CD14-positive monocyte (primary cell): ENCODE measurements at regions not wholly inside any gene's neighbourhood (a gene's known extent, or its start where the extent isn't known, plus 50 kb on each side); places are given as distances from the start of the nearest gene placed in this dataset.

Source experiments
- DNase-seq, 3 donors: peaks; one replicate each; pipeline ENCODE4 v3.0.0-alpha.2; 2011 to 2022
- H2AFZ ChIP-seq: 2 replicates; pipeline ENCODE4 v1.6.0; 2012; ENCODE audit warnings: mild to moderate bottlenecking, low read depth, low read length, inconsistent platforms; ENCODE audit not compliant: insufficient read depth, poor library complexity, severe bottlenecking
- H3K27ac ChIP-seq, 2 donors: 1 replicate in 1 of 2; 2 replicates in 1 of 2; pipeline ENCODE4 v1.5.1; 2012 to 2013; ENCODE audit warnings: low read length in 2 of 2, control low read depth in 1 of 2, inconsistent platforms in 1 of 2, low read depth in 1 of 2, mild to moderate bottlenecking in 1 of 2
- H3K27me3 ChIP-seq, 2 donors: one replicate each; pipeline versions ENCODE4 v1.6.0 to v1.6.1; 2011 to 2013; ENCODE audit warnings: low read length in 2 of 2; ENCODE audit not compliant: control insufficient read depth in 2 of 2, insufficient read depth in 2 of 2
- H3K36me3 ChIP-seq, 2 donors: replicated peaks in 1 of 2; 1 replicate in 1 of 2; 2 replicates in 1 of 2; pipeline versions ENCODE4 v1.5.1 to v1.6.1; 2012 to 2013; ENCODE audit warnings: low read length in 2 of 2, control low read depth in 1 of 2, inconsistent platforms in 1 of 2, mild to moderate bottlenecking in 1 of 2; ENCODE audit not compliant: insufficient read depth in 2 of 2, control insufficient read depth in 1 of 2
- H3K4me1 ChIP-seq, 2 donors: 1 replicate in 1 of 2; 2 replicates in 1 of 2; pipeline versions ENCODE4 v1.5.1 to v1.6.1; 2012 to 2013; ENCODE audit warnings: low read length in 2 of 2, control low read depth in 1 of 2, inconsistent platforms in 1 of 2, mild to moderate bottlenecking in 1 of 2, moderate library complexity in 1 of 2; ENCODE audit not compliant: insufficient read depth in 2 of 2, control insufficient read depth in 1 of 2
- H3K4me2 ChIP-seq: replicated peaks from 2 replicates; pipeline ENCODE3; 2012; ENCODE audit warnings: low read length, moderate library complexity, mild to moderate bottlenecking; ENCODE audit not compliant: poor library complexity, severe bottlenecking; ENCODE audit errors: extremely low read depth
- H3K4me3 ChIP-seq, 3 experiments: fragments of 200-600 bp in 1 of 3; sonication (generic) in 1 of 3; replicated peaks in 1 of 3; 1 replicate in 2 of 3; 2 replicates in 1 of 3; pipeline ENCODE4 v1.5.1; 2011 to 2013; ENCODE audit warnings: low read length in 3 of 3, mild to moderate bottlenecking in 3 of 3, control low read depth in 2 of 3, low read depth in 2 of 3, inconsistent platforms in 1 of 3, moderate library complexity in 1 of 3
- H3K79me2 ChIP-seq: 2 replicates; pipeline ENCODE4 v1.6.0; 2012; ENCODE audit warnings: mild to moderate bottlenecking, control low read depth, inconsistent platforms, low read length, moderate library complexity; ENCODE audit not compliant: insufficient read depth
- H3K9ac ChIP-seq: 2 replicates; pipeline ENCODE4 v1.6.0; 2017; ENCODE audit warnings: low read length, mild to moderate bottlenecking; ENCODE audit not compliant: insufficient read depth, poor library complexity, severe bottlenecking
- H3K9me3 ChIP-seq, 2 donors: replicated peaks in 1 of 2; 1 replicate in 1 of 2; 2 replicates in 1 of 2; pipeline versions ENCODE4 v1.5.1 to v1.6.1; 2012 to 2013; ENCODE audit warnings: low read length in 2 of 2, control low read depth in 1 of 2; ENCODE audit not compliant: control insufficient read depth in 1 of 2, insufficient read depth in 1 of 2
- H4K20me1 ChIP-seq: 2 replicates; pipeline ENCODE4 v1.6.0; 2012; ENCODE audit warnings: mild to moderate bottlenecking, low read length, control low read depth, moderate library complexity; ENCODE audit not compliant: insufficient read depth
- H3K27ac Mint-ChIP-seq, 7 donors: one replicate each; pipeline ENCODE4 v1.8.0; 2020; ENCODE audit warnings: mild to moderate bottlenecking in 7 of 7, mixed read lengths in 7 of 7, moderate library complexity in 6 of 7, inconsistent platforms in 2 of 7
- H3K27me3 Mint-ChIP-seq, 3 donors: one replicate each; pipeline ENCODE4 v1.8.0; 2021 to 2022; ENCODE audit warnings: low read depth in 3 of 3, mild to moderate bottlenecking in 3 of 3, mixed read lengths in 3 of 3, moderate library complexity in 3 of 3, inconsistent platforms in 1 of 3
- H3K36me3 Mint-ChIP-seq, 2 donors: one replicate each; pipeline ENCODE4 v1.8.0; 2020; ENCODE audit warnings: mixed read lengths in 2 of 2, inconsistent platforms in 1 of 2, mild to moderate bottlenecking in 1 of 2
- H3K4me1 Mint-ChIP-seq: one replicate; pipeline ENCODE4 v1.8.0; 2020; ENCODE audit warnings: mild to moderate bottlenecking, mixed read lengths
- H3K4me3 Mint-ChIP-seq, 2 donors: one replicate each; pipeline ENCODE4 v1.8.0; 2020; ENCODE audit warnings: mild to moderate bottlenecking in 2 of 2, mixed read lengths in 2 of 2, moderate library complexity in 1 of 2
- H3K9me3 Mint-ChIP-seq, 7 donors: one replicate each; pipeline ENCODE4 v1.8.0; 2020 to 2022; ENCODE audit warnings: mixed read lengths in 7 of 7, mild to moderate bottlenecking in 6 of 7, moderate library complexity in 6 of 7, inconsistent platforms in 2 of 7
- CTCF ChIP-seq: fragments of 200-600 bp; IDR thresholded peaks from one replicate; pipeline ENCODE4 v1.8.0; 2022; ENCODE audit warnings: antibody characterized with exemption, mild to moderate bottlenecking
- WGBS: methylation state at CpG from one replicate; pipeline ENCODE4 v1.1.5; 2013; ENCODE audit warnings: missing lambda C conversion rate; ENCODE audit not compliant: insufficient coverage; 5-methylcytosine and 5-hydroxymethylcytosine counted together
- intact Hi-C, 2 donors: fragments of 100-400 bp; cut with micrococcal nuclease; formaldehyde crosslinking; loops; one replicate each; pipeline versions ENCODE4 v1.15.0 to v1.15.1; 2023

DNA sequence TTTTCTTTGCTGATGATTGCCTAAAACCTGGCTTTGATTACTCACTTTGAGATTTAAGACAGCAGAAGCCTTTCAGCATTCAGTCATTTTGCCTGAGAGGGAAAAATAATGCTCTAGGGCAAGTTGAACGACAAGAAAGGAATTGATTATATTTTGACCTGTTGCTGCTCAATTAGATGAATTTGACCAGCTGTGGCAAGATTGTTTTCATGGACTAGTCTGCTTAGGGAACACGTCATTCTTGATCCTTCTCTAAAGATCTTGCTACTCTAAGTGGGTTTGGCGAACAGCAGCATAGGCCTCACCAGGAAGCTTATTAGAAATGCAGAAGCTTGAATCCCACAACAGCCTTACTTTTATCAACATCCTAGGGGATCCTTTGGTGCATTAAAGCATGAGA lies 59.7 kb upstream of the PHACTR1 start:
- H3K79me2 ChIP-seq = no peaks in the 10 kb centered on the region
- no peaks in the 10 kb centered on the region for H3K4me1 ChIP-seq
- WGBS = 95% methylated on average over 2 of the region's 3 CpGs
- no peak overlapping the region for H2AFZ ChIP-seq
- no peak overlapping the region for H3K4me3 ChIP-seq
- Mint-ChIP-seq H3K4me1 (no peaks in the 10 kb centered on the region), H3K27me3 (peaks cover 0 to 3% (median 0%) of the 10 kb centered on the region in 3 donors), H3K36me3 (no peaks in the 10 kb centered on the region), H3K9me3 (peaks cover 0 to 3% (median 0%) of the 10 kb centered on the region in 7 donors), H3K4me3 (no peak overlapping the region), H3K27ac (no peak overlapping the region)
- no peak overlapping the region for H3K27ac ChIP-seq
- no peaks in the 10 kb centered on the region for H4K20me1 ChIP-seq
- no peaks in the 10 kb centered on the region for H3K27me3 ChIP-seq
- H3K9ac ChIP-seq = no peak overlapping the region
- no peaks in the 10 kb centered on the region for H3K9me3 ChIP-seq
- no peaks in the 10 kb centered on the region for H3K36me3 ChIP-seq
- no peak for TF ChIP-seq CTCF
- DNase-seq = no peak
- H3K4me2 ChIP-seq = no peak overlapping the region
- intact Hi-C loops = no loop called here

DNA sequence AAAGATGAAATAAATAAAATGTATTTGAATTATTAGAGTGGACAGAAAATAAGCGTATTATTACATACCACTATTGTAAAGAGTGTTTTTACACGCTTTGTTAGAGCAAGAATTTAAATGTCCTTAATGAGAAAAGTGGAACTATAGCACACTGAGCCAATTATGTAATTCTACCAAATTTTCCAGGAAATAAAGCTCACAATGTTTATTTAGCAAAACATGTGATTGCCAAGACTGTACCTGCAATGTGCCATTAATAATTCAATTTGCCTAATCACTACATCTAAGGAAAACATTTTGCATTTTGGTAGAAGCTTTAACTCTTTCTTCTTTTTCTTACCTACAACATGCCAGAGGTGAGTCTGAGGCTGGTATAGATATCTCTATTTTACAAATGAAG lies 58.7 kb upstream of the PHACTR1 start:
- Histone ChIP-seq H3K9ac (no peak overlapping the region), H3K79me2 (no peaks in the 10 kb centered on the region), H3K9me3 (no peaks in the 10 kb centered on the region), H3K4me2 (no peak overlapping the region), H3K27ac (no peak overlapping the region), H3K27me3 (no peaks in the 10 kb centered on the region), H3K36me3 (no peaks in the 10 kb centered on the region), H4K20me1 (no peaks in the 10 kb centered on the region), H3K4me3 (no peak overlapping the region), H3K4me1 (no peaks in the 10 kb centered on the region), H2AFZ (no peak overlapping the region)
- Mint-ChIP-seq H3K27ac (no peak overlapping the region), H3K36me3 (no peaks in the 10 kb centered on the region), H3K4me1 (no peaks in the 10 kb centered on the region), H3K4me3 (no peak overlapping the region), H3K9me3 (peaks cover 0 to 3% (median 0%) of the 10 kb centered on the region in 7 donors), H3K27me3 (peaks cover 0 to 3% (median 0%) of the 10 kb centered on the region in 3 donors)
- no peak for TF ChIP-seq CTCF
- 50% methylated on average over 1 of the region's 2 CpGs for WGBS
- DNase-seq = no peak
- intact Hi-C loops = no loop called here
